ENCODE measurements at regions not wholly inside any gene's neighbourhood (a gene's known extent, or its start where the extent isn't known, plus 50 kb on each side); places are given as distances from the start of the nearest gene placed in this dataset.
"Not testable (repeated sequence)": the region's sequence is repeated elsewhere in the genome, so short reads cannot be mapped to it uniquely, and the experiment has no call there.

- no peak for DNase-seq (ENCODE audit: low read depth in 4 of 6, low spot score in 6 of 6)
- Histone ChIP-seq H3K27me3 (ENCODE audit: control insufficient read depth, insufficient read depth, low read length) (no peaks in the 10 kb centered on the region), H3K36me3 (ENCODE audit: control insufficient read depth, insufficient read depth, low read length) (no peaks in the 10 kb centered on the region), H3K4me1 (ENCODE audit: control insufficient read depth, insufficient read depth, low read length) (no peaks in the 10 kb centered on the region), H3K9me3 (ENCODE audit: control insufficient read depth, insufficient read depth, low read length) (no peaks in the 10 kb centered on the region), H3K4me3 (ENCODE audit: low read depth, low read length) (no peak overlapping the region), H3K27ac (ENCODE audit: low read depth, low read length) (no peak overlapping the region)
- 20% methylated on average over 1 of the region's 2 CpGs for WGBS (ENCODE audit: insufficient coverage)
Observed at GRCh38 chr9:73059247-73059646, 92.4 kb upstream of the ANXA1 start.

GRCh38 chr9:73056245-73056644, 95.4 kb upstream of the ANXA1 start:
- Histone ChIP-seq H3K27ac (ENCODE audit: low read depth, low read length) (no peak overlapping the region), H3K27me3 (ENCODE audit: control insufficient read depth, insufficient read depth, low read length) (no peaks in the 10 kb centered on the region), H3K9me3 (ENCODE audit: control insufficient read depth, insufficient read depth, low read length) (no peaks in the 10 kb centered on the region), H3K36me3 (ENCODE audit: control insufficient read depth, insufficient read depth, low read length) (no peaks in the 10 kb centered on the region), H3K4me3 (ENCODE audit: low read depth, low read length) (no peak overlapping the region), H3K4me1 (ENCODE audit: control insufficient read depth, insufficient read depth, low read length) (no peaks in the 10 kb centered on the region)
- WGBS (ENCODE audit: insufficient coverage): 100% methylated on average over 2 of the region's 5 CpGs
- DNase-seq (ENCODE audit: low read depth in 4 of 6, low spot score in 6 of 6): no peak

- H3K9me3 ChIP-seq (ENCODE audit: control insufficient read depth, insufficient read depth, low read length): no peaks in the 10 kb centered on the region
- peaks cover 3% of the 10 kb centered on the region for H3K4me1 ChIP-seq (ENCODE audit: control insufficient read depth, insufficient read depth, low read length)
- no peaks in the 10 kb centered on the region for H3K27me3 ChIP-seq (ENCODE audit: control insufficient read depth, insufficient read depth, low read length)
- H3K27ac ChIP-seq (ENCODE audit: low read depth, low read length): no peak overlapping the region
- no peak overlapping the region for H3K4me3 ChIP-seq (ENCODE audit: low read depth, low read length)
- no peak for DNase-seq (ENCODE audit: low read depth in 4 of 6, low spot score in 6 of 6)
- no peaks in the 10 kb centered on the region for H3K36me3 ChIP-seq (ENCODE audit: control insufficient read depth, insufficient read depth, low read length)
Observed at GRCh38 chr9:73054091-73054490, 97.6 kb upstream of the ANXA1 start.

GRCh38 chr9:73053543-73053942, 98.1 kb upstream of the ANXA1 start:
- 60% methylated on average over 1 of the region's 1 CpG for WGBS (ENCODE audit: insufficient coverage)
- peaks cover 3% of the 10 kb centered on the region for H3K4me1 ChIP-seq (ENCODE audit: control insufficient read depth, insufficient read depth, low read length)
- no peaks in the 10 kb centered on the region for H3K27me3 ChIP-seq (ENCODE audit: control insufficient read depth, insufficient read depth, low read length)
- H3K4me3 ChIP-seq (ENCODE audit: low read depth, low read length): no peak overlapping the region
- H3K27ac ChIP-seq (ENCODE audit: low read depth, low read length): no peak overlapping the region
- no peaks in the 10 kb centered on the region for H3K9me3 ChIP-seq (ENCODE audit: control insufficient read depth, insufficient read depth, low read length)
- H3K36me3 ChIP-seq (ENCODE audit: control insufficient read depth, insufficient read depth, low read length): no peaks in the 10 kb centered on the region
- DNase-seq (ENCODE audit: low read depth in 4 of 6, low spot score in 6 of 6): no peak

GRCh38 chr9:73050887-73051550, 98.2 kb upstream of the ALDH1A1 start:
- Histone ChIP-seq H3K4me3 (ENCODE audit: low read depth, low read length) (no peak overlapping the region), H3K9me3 (ENCODE audit: control insufficient read depth, insufficient read depth, low read length) (no peaks in the 10 kb centered on the region), H3K36me3 (ENCODE audit: control insufficient read depth, insufficient read depth, low read length) (no peaks in the 10 kb centered on the region), H3K27me3 (ENCODE audit: control insufficient read depth, insufficient read depth, low read length) (no peaks in the 10 kb centered on the region), H3K27ac (ENCODE audit: low read depth, low read length) (no peak overlapping the region), H3K4me1 (ENCODE audit: control insufficient read depth, insufficient read depth, low read length) (peaks cover 3% of the 10 kb centered on the region)
- DNase-seq (ENCODE audit: low read depth in 4 of 6, low spot score in 6 of 6): no peak
- 39% methylated on average over 2 of the region's 7 CpGs for WGBS (ENCODE audit: insufficient coverage)

GRCh38 chr9:73050065-73050816, 97.4 kb upstream of the ALDH1A1 start:
- Histone ChIP-seq H3K27ac (ENCODE audit: low read depth, low read length) (no peak overlapping the region), H3K4me1 (ENCODE audit: control insufficient read depth, insufficient read depth, low read length) (peaks cover 3% of the 10 kb centered on the region), H3K36me3 (ENCODE audit: control insufficient read depth, insufficient read depth, low read length) (no peaks in the 10 kb centered on the region), H3K27me3 (ENCODE audit: control insufficient read depth, insufficient read depth, low read length) (no peaks in the 10 kb centered on the region), H3K9me3 (ENCODE audit: control insufficient read depth, insufficient read depth, low read length) (no peaks in the 10 kb centered on the region), H3K4me3 (ENCODE audit: low read depth, low read length) (no peak overlapping the region)
- no CpG with 5 or more reads among the region's 5 CpGs for WGBS (ENCODE audit: insufficient coverage)
- no peak for DNase-seq (ENCODE audit: low read depth in 4 of 6, low spot score in 6 of 6)

- Histone ChIP-seq H3K27ac (ENCODE audit: low read depth, low read length) (no peak overlapping the region), H3K4me3 (ENCODE audit: low read depth, low read length) (no peak overlapping the region), H3K4me1 (ENCODE audit: control insufficient read depth, insufficient read depth, low read length) (peaks cover 3% of the 10 kb centered on the region), H3K27me3 (ENCODE audit: control insufficient read depth, insufficient read depth, low read length) (no peaks in the 10 kb centered on the region), H3K9me3 (ENCODE audit: control insufficient read depth, insufficient read depth, low read length) (no peaks in the 10 kb centered on the region), H3K36me3 (ENCODE audit: control insufficient read depth, insufficient read depth, low read length) (no peaks in the 10 kb centered on the region)
- no peak for DNase-seq (ENCODE audit: low read depth in 4 of 6, low spot score in 6 of 6)
Observed at GRCh38 chr9:73049280-73049679, 96.4 kb upstream of the ALDH1A1 start.

GRCh38 chr9:73046769-73047168, 93.9 kb upstream of the ALDH1A1 start:
- Histone ChIP-seq H3K9me3 (ENCODE audit: control insufficient read depth, insufficient read depth, low read length) (no peaks in the 10 kb centered on the region), H3K27ac (ENCODE audit: low read depth, low read length) (no peak overlapping the region), H3K4me3 (ENCODE audit: low read depth, low read length) (no peak overlapping the region), H3K36me3 (ENCODE audit: control insufficient read depth, insufficient read depth, low read length) (no peaks in the 10 kb centered on the region), H3K27me3 (ENCODE audit: control insufficient read depth, insufficient read depth, low read length) (no peaks in the 10 kb centered on the region), H3K4me1 (ENCODE audit: control insufficient read depth, insufficient read depth, low read length) (peaks cover 3% of the 10 kb centered on the region)
- DNase-seq (ENCODE audit: low read depth in 4 of 6, low spot score in 6 of 6): no peak
- no CpG with 5 or more reads among the region's 1 CpG for WGBS (ENCODE audit: insufficient coverage)

GRCh38 chr9:73044776-73045175, 91.9 kb upstream of the ALDH1A1 start:
- not testable (repeated sequence) for H3K9me3 ChIP-seq (ENCODE audit: control insufficient read depth, insufficient read depth, low read length); H3K27me3 ChIP-seq (ENCODE audit: control insufficient read depth, insufficient read depth, low read length); H3K27ac ChIP-seq (ENCODE audit: low read depth, low read length); H3K4me3 ChIP-seq (ENCODE audit: low read depth, low read length); H3K36me3 ChIP-seq (ENCODE audit: control insufficient read depth, insufficient read depth, low read length); H3K4me1 ChIP-seq (ENCODE audit: control insufficient read depth, insufficient read depth, low read length); DNase-seq (ENCODE audit: low read depth in 4 of 6, low spot score in 6 of 6)
- 88% methylated on average over 3 of the region's 4 CpGs for WGBS (ENCODE audit: insufficient coverage)

GRCh38 chr9:73042155-73042554, 89.3 kb upstream of the ALDH1A1 start:
- H3K27ac ChIP-seq (ENCODE audit: low read depth, low read length): no peak overlapping the region
- WGBS (ENCODE audit: insufficient coverage): 100% methylated on average over 1 of the region's 1 CpG
- DNase-seq (ENCODE audit: low read depth in 4 of 6, low spot score in 6 of 6): no peak
- H3K4me1 ChIP-seq (ENCODE audit: control insufficient read depth, insufficient read depth, low read length): peaks cover 4% of the 10 kb centered on the region
- no peak overlapping the region for H3K4me3 ChIP-seq (ENCODE audit: low read depth, low read length)
- no peaks in the 10 kb centered on the region for H3K36me3 ChIP-seq (ENCODE audit: control insufficient read depth, insufficient read depth, low read length)
- no peaks in the 10 kb centered on the region for H3K9me3 ChIP-seq (ENCODE audit: control insufficient read depth, insufficient read depth, low read length)
- H3K27me3 ChIP-seq (ENCODE audit: control insufficient read depth, insufficient read depth, low read length): no peaks in the 10 kb centered on the region

Data from spinal cord (tissue), 9 donors.